ENCODE measurements at regions not wholly inside any gene's neighbourhood (a gene's known extent, or its start where the extent isn't known, plus 50 kb on each side); places are given as distances from the start of the nearest gene placed in this dataset.
"Not testable (repeated sequence)": the region's sequence is repeated elsewhere in the genome, so short reads cannot be mapped to it uniquely, and the experiment has no call there.

DNA sequence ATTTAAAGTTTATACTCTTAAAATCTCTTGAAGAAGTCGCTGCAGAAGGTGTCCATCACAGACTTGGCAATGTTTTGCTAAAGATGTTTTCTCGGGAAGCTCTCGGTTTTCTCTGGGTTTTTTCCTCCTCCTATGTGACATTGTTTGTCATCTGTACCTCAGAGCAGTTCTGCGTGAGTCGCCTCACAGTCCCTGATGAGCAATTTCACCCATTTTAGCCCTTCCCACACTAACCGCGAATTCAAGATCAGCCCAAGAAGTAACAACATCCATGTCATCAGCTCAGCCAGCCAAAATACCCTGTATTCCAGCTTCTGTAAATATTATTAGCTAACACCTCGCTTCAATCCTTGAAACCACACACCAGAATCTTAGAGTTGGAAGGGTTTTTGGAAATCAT lies 224.3 kb upstream of the SETMAR start:
- no peaks in the 10 kb centered on the region for H3K27me3 ChIP-seq (ENCODE audit: insufficient read depth, low read length)
- no peak overlapping the region for H2AFZ ChIP-seq (ENCODE audit: low read length)
- no peaks in the 10 kb centered on the region for H3K36me3 ChIP-seq (ENCODE audit: insufficient read depth, low read length)
- H3K79me2 ChIP-seq (ENCODE audit: insufficient read depth, low read length): no peaks in the 10 kb centered on the region
- no peak for DNase-seq (ENCODE audit: insufficient read length, low spot score, missing footprints)
- no peaks in the 10 kb centered on the region for H3K9me3 ChIP-seq (ENCODE audit: low read depth, low read length)
- no peak overlapping the region for H3K27ac ChIP-seq (ENCODE audit: low read depth, low read length)
- H4K20me1 ChIP-seq (ENCODE audit: insufficient read depth, low read length): no peaks in the 10 kb centered on the region
- TF ChIP-seq, protein P1, sequence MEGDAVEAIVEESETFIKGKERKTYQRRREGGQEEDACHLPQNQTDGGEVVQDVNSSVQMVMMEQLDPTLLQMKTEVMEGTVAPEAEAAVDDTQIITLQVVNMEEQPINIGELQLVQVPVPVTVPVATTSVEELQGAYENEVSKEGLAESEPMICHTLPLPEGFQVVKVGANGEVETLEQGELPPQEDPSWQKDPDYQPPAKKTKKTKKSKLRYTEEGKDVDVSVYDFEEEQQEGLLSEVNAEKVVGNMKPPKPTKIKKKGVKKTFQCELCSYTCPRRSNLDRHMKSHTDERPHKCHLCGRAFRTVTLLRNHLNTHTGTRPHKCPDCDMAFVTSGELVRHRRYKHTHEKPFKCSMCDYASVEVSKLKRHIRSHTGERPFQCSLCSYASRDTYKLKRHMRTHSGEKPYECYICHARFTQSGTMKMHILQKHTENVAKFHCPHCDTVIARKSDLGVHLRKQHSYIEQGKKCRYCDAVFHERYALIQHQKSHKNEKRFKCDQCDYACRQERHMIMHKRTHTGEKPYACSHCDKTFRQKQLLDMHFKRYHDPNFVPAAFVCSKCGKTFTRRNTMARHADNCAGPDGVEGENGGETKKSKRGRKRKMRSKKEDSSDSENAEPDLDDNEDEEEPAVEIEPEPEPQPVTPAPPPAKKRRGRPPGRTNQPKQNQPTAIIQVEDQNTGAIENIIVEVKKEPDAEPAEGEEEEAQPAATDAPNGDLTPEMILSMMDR (IDR thresholded peaks at IDR 0.05; ENCODE audit: extremely low read depth, low read depth, low read length): no peak
- H3K4me2 ChIP-seq (ENCODE audit: insufficient read depth, low read length): no peak overlapping the region
- no peak overlapping the region for H3K4me3 ChIP-seq (ENCODE audit: insufficient read depth, low read length)
- no peaks in the 10 kb centered on the region for H3K4me1 ChIP-seq (ENCODE audit: insufficient read depth, low read length)

DNA sequence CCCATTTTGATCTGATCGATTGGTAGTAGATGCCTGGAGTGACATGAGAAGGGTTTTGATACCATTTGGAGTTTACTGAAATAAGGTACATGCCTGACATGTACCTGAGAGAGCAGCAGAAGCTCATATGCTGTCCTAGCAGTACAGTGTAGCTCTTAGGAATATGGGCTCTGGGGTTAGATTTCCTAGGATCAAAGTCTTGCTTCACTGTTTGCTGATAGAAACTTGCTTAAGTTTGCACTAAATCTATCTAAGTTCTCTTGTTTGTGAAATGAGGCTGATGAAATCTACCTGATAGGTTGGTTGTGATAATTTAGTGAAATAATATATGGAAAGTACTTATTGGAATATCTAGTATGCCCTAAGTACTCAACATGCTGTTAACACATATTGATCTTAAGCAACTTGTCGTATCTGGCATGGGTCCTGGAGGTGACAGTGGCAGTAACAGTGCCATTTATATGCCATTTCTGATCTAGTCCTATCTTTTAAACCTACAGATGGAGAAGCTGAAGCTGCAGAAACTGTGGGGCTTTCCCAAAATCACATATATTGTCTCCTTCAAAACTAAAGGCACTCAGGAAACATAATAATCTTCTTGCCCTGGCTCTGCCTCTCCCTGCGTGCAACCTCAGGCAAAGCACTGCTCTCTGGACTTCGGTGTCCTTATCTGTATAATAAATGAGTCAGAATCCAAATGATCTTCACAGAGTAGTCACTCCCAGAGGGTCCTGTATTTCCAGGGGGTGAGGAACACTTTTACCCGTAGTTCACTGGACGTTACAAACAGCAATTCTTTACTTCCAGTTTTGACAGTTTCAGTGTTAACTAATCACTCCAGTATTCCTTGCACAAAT lies 223.6 kb upstream of the SETMAR start:
- H3K9me3 ChIP-seq (ENCODE audit: low read depth, low read length): no peaks in the 10 kb centered on the region
- H3K4me2 ChIP-seq (ENCODE audit: insufficient read depth, low read length): no peak overlapping the region
- H4K20me1 ChIP-seq (ENCODE audit: insufficient read depth, low read length): no peaks in the 10 kb centered on the region
- no peaks in the 10 kb centered on the region for H3K79me2 ChIP-seq (ENCODE audit: insufficient read depth, low read length)
- H3K27me3 ChIP-seq (ENCODE audit: insufficient read depth, low read length): no peaks in the 10 kb centered on the region
- H3K4me1 ChIP-seq (ENCODE audit: insufficient read depth, low read length): no peaks in the 10 kb centered on the region
- TF ChIP-seq, protein P1 (IDR thresholded peaks at IDR 0.05; ENCODE audit: extremely low read depth, low read depth, low read length): no peak
- H3K27ac ChIP-seq (ENCODE audit: low read depth, low read length): no peak overlapping the region
- H3K36me3 ChIP-seq (ENCODE audit: insufficient read depth, low read length): no peaks in the 10 kb centered on the region
- DNase-seq (ENCODE audit: insufficient read length, low spot score, missing footprints): no peak
- H2AFZ ChIP-seq (ENCODE audit: low read length): no peak overlapping the region
- H3K4me3 ChIP-seq (ENCODE audit: insufficient read depth, low read length): no peak overlapping the region

DNA sequence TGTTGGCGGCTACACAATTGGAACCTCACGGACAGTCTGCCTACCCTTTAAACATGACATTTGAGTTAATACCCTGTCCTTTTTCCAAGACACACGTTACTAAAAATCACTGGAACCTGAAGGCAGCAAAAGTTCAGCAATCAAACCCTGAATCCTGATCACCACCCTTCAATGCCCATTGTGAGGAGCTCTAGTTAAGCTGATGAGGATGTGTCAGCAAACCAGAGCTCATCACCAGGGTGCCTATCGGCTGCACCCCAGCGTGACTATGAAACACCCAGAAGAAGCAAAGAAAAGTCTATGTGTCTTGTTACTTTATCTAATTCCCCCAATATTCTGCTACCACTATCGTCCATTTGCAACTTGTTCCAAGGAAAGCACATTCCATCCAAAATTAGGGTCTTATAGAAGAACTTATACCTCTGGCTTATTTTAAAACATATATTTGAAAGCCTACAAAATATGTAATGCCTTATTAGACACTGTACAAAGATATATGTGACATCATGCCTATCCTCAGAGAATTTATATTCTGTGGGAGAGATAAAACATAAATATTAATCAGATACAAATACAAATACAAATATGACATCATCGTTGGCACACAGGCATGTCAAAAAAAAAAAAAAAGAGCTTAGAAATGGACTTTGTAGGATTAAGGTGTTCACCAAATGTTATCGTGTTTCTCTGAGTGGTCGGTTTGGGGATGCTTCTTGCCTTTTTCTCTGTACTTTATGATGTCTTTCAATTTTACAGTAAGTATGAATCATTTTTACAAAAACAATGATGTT lies 219.7 kb upstream of the SETMAR start:
- Histone ChIP-seq H3K79me2 (ENCODE audit: insufficient read depth, low read length) (no peaks in the 10 kb centered on the region), H3K4me3 (ENCODE audit: insufficient read depth, low read length) (no peak overlapping the region), H4K20me1 (ENCODE audit: insufficient read depth, low read length) (no peaks in the 10 kb centered on the region), H3K4me1 (ENCODE audit: insufficient read depth, low read length) (no peaks in the 10 kb centered on the region), H3K4me2 (ENCODE audit: insufficient read depth, low read length) (no peak overlapping the region), H3K36me3 (ENCODE audit: insufficient read depth, low read length) (no peaks in the 10 kb centered on the region), H3K9me3 (ENCODE audit: low read depth, low read length) (no peaks in the 10 kb centered on the region), H3K27me3 (ENCODE audit: insufficient read depth, low read length) (no peaks in the 10 kb centered on the region), H3K27ac (ENCODE audit: low read depth, low read length) (no peak overlapping the region), H2AFZ (ENCODE audit: low read length) (no peak overlapping the region)
- no peak for DNase-seq (ENCODE audit: insufficient read length, low spot score, missing footprints)
- TF ChIP-seq, protein P1 (IDR thresholded peaks at IDR 0.05; ENCODE audit: extremely low read depth, low read depth, low read length): no peak

DNA sequence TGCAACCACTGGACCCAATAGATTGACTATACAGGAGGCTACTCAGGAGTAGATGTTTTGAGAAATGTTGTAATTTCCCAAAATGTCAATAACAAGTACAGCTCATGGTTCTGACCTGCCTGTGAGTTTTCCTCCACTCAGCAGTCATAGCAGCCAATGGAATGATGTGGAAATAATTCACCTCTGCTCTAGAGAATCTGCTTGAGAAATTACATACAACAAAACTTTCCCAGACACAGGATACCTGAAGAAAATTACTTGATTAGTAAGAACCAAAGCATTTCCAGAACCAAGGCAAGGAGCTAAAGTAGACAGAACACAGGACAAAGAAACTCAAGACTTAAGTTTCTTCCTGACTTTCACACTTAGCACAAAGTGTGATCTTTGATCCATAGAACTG lies 218.9 kb upstream of the SETMAR start:
- Histone ChIP-seq H4K20me1 (ENCODE audit: insufficient read depth, low read length) (no peaks in the 10 kb centered on the region), H3K4me1 (ENCODE audit: insufficient read depth, low read length) (no peaks in the 10 kb centered on the region), H3K4me3 (ENCODE audit: insufficient read depth, low read length) (no peak overlapping the region), H3K36me3 (ENCODE audit: insufficient read depth, low read length) (no peaks in the 10 kb centered on the region), H3K9me3 (ENCODE audit: low read depth, low read length) (no peaks in the 10 kb centered on the region), H3K27ac (ENCODE audit: low read depth, low read length) (no peak overlapping the region), H2AFZ (ENCODE audit: low read length) (no peak overlapping the region), H3K4me2 (ENCODE audit: insufficient read depth, low read length) (no peak overlapping the region), H3K27me3 (ENCODE audit: insufficient read depth, low read length) (no peaks in the 10 kb centered on the region), H3K79me2 (ENCODE audit: insufficient read depth, low read length) (no peaks in the 10 kb centered on the region)
- no peak for DNase-seq (ENCODE audit: insufficient read length, low spot score, missing footprints)
- TF ChIP-seq, protein P1 (IDR thresholded peaks at IDR 0.05; ENCODE audit: extremely low read depth, low read depth, low read length): no peak

DNA sequence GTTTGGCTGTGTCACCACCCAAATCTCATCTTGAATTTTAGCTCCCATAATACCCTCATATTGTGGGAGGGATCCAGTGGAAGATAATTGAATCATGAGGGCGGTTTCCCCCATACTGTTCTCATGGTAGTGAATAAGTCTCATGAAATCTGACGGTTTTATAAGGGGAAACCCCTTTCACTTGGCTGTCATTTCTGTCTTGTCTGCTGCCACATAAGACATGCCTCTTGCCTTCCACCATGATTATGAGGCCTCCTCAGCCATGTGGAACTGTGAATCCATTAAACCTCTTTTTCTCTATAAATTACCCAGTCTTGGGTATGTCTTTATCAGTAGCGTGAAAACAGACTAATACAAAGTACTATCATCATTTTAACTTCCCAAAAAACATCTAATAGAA lies 216.5 kb upstream of the SETMAR start:
- H3K4me1 ChIP-seq (ENCODE audit: insufficient read depth, low read length); H3K79me2 ChIP-seq (ENCODE audit: insufficient read depth, low read length); H2AFZ ChIP-seq (ENCODE audit: low read length); H3K9me3 ChIP-seq (ENCODE audit: low read depth, low read length); DNase-seq (ENCODE audit: insufficient read length, low spot score, missing footprints); H3K4me2 ChIP-seq (ENCODE audit: insufficient read depth, low read length); H4K20me1 ChIP-seq (ENCODE audit: insufficient read depth, low read length); H3K4me3 ChIP-seq (ENCODE audit: insufficient read depth, low read length); H3K36me3 ChIP-seq (ENCODE audit: insufficient read depth, low read length); H3K27ac ChIP-seq (ENCODE audit: low read depth, low read length); H3K27me3 ChIP-seq (ENCODE audit: insufficient read depth, low read length): not testable (repeated sequence)
